ENCODE measurements at regions not wholly inside any gene's neighbourhood (a gene's known extent, or its start where the extent isn't known, plus 50 kb on each side); places are given as distances from the start of the nearest gene placed in this dataset.

DNA sequence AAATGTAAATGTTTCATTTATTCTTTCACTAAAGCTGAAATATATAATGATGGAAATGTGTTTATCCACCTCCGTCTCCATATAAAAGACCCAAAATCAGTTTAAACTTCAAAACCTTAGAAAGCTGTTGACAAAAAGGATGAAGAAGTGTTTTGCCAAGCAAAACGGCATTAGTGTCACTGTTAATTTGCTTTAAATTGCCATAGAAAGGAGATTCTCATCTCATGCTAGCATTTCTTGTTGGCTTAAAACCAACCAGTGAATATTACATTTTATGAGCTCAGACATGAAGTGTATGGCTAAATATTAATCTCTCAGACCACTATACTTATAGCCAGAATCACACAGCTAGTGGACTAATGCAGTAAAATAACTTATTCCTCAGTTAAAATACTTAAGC, 398.8 kb downstream of the KIF2B start:
- no peak for TF ChIP-seq EZH2 (IDR thresholded peaks at IDR 0.05; ENCODE audit: low read depth)
- TF ChIP-seq, protein P1, sequence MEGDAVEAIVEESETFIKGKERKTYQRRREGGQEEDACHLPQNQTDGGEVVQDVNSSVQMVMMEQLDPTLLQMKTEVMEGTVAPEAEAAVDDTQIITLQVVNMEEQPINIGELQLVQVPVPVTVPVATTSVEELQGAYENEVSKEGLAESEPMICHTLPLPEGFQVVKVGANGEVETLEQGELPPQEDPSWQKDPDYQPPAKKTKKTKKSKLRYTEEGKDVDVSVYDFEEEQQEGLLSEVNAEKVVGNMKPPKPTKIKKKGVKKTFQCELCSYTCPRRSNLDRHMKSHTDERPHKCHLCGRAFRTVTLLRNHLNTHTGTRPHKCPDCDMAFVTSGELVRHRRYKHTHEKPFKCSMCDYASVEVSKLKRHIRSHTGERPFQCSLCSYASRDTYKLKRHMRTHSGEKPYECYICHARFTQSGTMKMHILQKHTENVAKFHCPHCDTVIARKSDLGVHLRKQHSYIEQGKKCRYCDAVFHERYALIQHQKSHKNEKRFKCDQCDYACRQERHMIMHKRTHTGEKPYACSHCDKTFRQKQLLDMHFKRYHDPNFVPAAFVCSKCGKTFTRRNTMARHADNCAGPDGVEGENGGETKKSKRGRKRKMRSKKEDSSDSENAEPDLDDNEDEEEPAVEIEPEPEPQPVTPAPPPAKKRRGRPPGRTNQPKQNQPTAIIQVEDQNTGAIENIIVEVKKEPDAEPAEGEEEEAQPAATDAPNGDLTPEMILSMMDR (conservative IDR thresholded peaks at IDR 0.05): no peak
